ENCODE measurements at regions not wholly inside any gene's neighbourhood (a gene's known extent, or its start where the extent isn't known, plus 50 kb on each side); places are given as distances from the start of the nearest gene placed in this dataset.

DNA sequence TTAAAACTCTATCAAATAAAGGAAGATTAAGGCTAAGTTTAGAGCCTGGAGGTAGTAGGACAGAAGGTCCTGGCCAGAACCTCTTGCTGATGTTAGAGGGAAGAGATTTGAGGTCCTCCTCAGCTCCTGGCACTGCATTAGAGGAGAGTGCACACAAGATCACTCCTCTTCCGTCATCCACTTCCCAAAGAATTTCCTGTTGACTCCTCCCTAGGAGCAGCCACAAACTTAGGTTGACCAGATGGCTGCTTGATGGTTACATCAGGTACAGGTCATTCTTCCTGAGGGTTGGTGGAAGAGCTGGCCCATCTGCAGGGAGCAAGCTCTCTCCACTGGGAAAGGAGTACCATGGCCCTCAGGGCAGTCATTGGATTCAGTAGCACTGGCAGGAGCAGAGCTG, 93.9 kb upstream of the IL33 start:
- no peak for TF ChIP-seq POLR2A (IDR thresholded peaks at IDR 0.05; ENCODE audit: low read depth)
- TF ChIP-seq, protein P1, sequence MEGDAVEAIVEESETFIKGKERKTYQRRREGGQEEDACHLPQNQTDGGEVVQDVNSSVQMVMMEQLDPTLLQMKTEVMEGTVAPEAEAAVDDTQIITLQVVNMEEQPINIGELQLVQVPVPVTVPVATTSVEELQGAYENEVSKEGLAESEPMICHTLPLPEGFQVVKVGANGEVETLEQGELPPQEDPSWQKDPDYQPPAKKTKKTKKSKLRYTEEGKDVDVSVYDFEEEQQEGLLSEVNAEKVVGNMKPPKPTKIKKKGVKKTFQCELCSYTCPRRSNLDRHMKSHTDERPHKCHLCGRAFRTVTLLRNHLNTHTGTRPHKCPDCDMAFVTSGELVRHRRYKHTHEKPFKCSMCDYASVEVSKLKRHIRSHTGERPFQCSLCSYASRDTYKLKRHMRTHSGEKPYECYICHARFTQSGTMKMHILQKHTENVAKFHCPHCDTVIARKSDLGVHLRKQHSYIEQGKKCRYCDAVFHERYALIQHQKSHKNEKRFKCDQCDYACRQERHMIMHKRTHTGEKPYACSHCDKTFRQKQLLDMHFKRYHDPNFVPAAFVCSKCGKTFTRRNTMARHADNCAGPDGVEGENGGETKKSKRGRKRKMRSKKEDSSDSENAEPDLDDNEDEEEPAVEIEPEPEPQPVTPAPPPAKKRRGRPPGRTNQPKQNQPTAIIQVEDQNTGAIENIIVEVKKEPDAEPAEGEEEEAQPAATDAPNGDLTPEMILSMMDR (IDR thresholded peaks at IDR 0.05): no peak
